ENCODE measurements at regions not wholly inside any gene's neighbourhood (a gene's known extent, or its start where the extent isn't known, plus 50 kb on each side); places are given as distances from the start of the nearest gene placed in this dataset.

DNA sequence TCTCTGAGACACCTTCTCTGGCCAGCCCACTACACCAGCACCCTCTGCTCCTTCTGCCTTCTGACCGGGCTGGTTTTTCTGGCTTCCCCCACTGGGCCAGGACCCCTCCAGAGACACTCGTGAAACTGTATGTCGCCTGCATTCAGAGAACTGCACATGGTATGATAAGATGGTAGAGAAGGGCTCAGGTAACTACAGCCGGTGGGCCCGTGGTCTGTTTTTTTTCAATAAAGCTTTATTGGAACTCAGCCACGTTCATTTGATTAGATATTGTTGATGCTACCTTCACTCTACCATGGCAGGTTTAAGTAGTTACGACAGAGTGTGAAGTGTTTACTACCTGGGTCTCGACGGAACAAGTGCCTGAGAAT is 514.0 kb downstream of the TBC1D22A start (continued):
- TF ChIP-seq, protein P1, sequence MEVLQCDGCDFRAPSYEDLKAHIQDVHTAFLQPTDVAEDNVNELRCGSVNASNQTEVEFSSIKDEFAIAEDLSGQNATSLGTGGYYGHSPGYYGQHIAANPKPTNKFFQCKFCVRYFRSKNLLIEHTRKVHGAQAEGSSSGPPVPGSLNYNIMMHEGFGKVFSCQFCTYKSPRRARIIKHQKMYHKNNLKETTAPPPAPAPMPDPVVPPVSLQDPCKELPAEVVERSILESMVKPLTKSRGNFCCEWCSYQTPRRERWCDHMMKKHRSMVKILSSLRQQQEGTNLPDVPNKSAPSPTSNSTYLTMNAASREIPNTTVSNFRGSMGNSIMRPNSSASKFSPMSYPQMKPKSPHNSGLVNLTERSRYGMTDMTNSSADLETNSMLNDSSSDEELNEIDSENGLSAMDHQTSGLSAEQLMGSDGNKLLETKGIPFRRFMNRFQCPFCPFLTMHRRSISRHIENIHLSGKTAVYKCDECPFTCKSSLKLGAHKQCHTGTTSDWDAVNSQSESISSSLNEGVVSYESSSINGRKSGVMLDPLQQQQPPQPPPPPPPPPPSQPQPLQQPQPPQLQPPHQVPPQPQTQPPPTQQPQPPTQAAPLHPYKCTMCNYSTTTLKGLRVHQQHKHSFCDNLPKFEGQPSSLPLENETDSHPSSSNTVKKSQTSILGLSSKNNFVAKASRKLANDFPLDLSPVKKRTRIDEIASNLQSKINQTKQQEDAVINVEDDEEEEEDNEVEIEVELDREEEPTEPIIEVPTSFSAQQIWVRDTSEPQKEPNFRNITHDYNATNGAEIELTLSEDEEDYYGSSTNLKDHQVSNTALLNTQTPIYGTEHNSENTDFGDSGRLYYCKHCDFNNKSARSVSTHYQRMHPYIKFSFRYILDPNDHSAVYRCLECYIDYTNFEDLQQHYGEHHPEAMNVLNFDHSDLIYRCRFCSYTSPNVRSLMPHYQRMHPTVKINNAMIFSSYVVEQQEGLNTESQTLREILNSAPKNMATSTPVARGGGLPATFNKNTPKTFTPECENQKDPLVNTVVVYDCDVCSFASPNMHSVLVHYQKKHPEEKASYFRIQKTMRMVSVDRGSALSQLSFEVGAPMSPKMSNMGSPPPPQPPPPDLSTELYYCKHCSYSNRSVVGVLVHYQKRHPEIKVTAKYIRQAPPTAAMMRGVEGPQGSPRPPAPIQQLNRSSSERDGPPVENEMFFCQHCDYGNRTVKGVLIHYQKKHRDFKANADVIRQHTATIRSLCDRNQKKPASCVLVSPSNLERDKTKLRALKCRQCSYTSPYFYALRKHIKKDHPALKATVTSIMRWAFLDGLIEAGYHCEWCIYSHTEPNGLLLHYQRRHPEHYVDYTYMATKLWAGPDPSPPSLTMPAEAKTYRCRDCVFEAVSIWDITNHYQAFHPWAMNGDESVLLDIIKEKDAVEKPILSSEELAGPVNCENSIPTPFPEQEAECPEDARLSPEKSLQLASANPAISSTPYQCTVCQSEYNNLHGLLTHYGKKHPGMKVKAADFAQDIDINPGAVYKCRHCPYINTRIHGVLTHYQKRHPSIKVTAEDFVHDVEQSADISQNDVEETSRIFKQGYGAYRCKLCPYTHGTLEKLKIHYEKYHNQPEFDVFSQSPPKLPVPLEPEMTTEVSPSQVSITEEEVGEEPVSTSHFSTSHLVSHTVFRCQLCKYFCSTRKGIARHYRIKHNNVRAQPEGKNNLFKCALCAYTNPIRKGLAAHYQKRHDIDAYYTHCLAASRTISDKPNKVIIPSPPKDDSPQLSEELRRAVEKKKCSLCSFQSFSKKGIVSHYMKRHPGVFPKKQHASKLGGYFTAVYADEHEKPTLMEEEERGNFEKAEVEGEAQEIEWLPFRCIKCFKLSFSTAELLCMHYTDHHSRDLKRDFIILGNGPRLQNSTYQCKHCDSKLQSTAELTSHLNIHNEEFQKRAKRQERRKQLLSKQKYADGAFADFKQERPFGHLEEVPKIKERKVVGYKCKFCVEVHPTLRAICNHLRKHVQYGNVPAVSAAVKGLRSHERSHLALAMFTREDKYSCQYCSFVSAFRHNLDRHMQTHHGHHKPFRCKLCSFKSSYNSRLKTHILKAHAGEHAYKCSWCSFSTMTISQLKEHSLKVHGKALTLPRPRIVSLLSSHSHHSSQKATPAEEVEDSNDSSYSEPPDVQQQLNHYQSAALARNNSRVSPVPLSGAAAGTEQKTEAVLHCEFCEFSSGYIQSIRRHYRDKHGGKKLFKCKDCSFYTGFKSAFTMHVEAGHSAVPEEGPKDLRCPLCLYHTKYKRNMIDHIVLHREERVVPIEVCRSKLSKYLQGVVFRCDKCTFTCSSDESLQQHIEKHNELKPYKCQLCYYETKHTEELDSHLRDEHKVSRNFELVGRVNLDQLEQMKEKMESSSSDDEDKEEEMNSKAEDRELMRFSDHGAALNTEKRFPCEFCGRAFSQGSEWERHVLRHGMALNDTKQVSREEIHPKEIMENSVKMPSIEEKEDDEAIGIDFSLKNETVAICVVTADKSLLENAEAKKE (CRISPR knock-in tag; IDR thresholded peaks at IDR 0.05), result no peak
- TF ChIP-seq EZH2 (IDR thresholded peaks at IDR 0.05; ENCODE audit: low read depth, unreplicated experiment) (no peak), ZNF114 (CRISPR knock-in tag; IDR thresholded peaks at IDR 0.05) (no peak), NANOG (IDR thresholded peaks at IDR 0.05; ENCODE audit: borderline replicate concordance) (no peak), CREB1 (CRISPR knock-in tag; IDR thresholded peaks at IDR 0.05; ENCODE audit: low read depth) (no peak), JUNB (IDR thresholded peaks at IDR 0.05; ENCODE audit: unreplicated experiment) (no peak)
- TF ChIP-seq, protein P2, sequence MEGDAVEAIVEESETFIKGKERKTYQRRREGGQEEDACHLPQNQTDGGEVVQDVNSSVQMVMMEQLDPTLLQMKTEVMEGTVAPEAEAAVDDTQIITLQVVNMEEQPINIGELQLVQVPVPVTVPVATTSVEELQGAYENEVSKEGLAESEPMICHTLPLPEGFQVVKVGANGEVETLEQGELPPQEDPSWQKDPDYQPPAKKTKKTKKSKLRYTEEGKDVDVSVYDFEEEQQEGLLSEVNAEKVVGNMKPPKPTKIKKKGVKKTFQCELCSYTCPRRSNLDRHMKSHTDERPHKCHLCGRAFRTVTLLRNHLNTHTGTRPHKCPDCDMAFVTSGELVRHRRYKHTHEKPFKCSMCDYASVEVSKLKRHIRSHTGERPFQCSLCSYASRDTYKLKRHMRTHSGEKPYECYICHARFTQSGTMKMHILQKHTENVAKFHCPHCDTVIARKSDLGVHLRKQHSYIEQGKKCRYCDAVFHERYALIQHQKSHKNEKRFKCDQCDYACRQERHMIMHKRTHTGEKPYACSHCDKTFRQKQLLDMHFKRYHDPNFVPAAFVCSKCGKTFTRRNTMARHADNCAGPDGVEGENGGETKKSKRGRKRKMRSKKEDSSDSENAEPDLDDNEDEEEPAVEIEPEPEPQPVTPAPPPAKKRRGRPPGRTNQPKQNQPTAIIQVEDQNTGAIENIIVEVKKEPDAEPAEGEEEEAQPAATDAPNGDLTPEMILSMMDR (conservative IDR thresholded peaks at IDR 0.05; ENCODE audit: low read depth in 2 of 2), result no peak
- TF ChIP-seq, protein P3, sequence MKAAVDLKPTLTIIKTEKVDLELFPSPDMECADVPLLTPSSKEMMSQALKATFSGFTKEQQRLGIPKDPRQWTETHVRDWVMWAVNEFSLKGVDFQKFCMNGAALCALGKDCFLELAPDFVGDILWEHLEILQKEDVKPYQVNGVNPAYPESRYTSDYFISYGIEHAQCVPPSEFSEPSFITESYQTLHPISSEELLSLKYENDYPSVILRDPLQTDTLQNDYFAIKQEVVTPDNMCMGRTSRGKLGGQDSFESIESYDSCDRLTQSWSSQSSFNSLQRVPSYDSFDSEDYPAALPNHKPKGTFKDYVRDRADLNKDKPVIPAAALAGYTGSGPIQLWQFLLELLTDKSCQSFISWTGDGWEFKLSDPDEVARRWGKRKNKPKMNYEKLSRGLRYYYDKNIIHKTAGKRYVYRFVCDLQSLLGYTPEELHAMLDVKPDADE (IDR thresholded peaks at IDR 0.05), result no peak

Measured in GM23338 (cell line).